H1 (cell line): ENCODE measurements at regions not wholly inside any gene's neighbourhood (a gene's known extent, or its start where the extent isn't known, plus 50 kb on each side); places are given as distances from the start of the nearest gene placed in this dataset.

ENCODE experiments used
- CTCF ChIA-PET: fragments of 300-600 bp; sonication (Branson Sonifier 250); formaldehyde crosslinking; loops from one replicate; lab custom pipeline; 2021; ENCODE audit not compliant: partially characterized antibody; lab: Charles Lee
- POLR2A ChIA-PET: fragments of 300-600 bp; sonication (Branson Sonifier 250); formaldehyde crosslinking; loops from one replicate; lab custom pipeline; 2021; ENCODE audit warnings: inconsistent platforms; ENCODE audit not compliant: partially characterized antibody; lab: Charles Lee
- DNase-seq, 2 experiments: peaks; one replicate each; pipeline versions ENCODE4 v3.0.0 to v3.0.0-alpha.2; 2010 to 2022; ENCODE audit warnings: low spot score in 2 of 2, low read depth in 1 of 2, mixed read lengths in 1 of 2
- FAIRE-seq: peaks from 2 replicates; lab custom pipeline; 2011; peaks lifted over from hg19 to GRCh38; lab: Jason Lieb, UNC
- H2AFZ ChIP-seq: 2 replicates; pipeline ENCODE4 v1.8.1; 2012; ENCODE audit warnings: low read length, inconsistent platforms
- H2AK5ac ChIP-seq: 2 replicates; pipeline ENCODE4 v1.6.1; 2013; ENCODE audit warnings: low read depth, low read length
- H2BK120ac ChIP-seq: replicated peaks from 2 replicates; pipeline ENCODE3; 2013; ENCODE audit warnings: low read depth, low read length, inconsistent platforms
- H2BK12ac ChIP-seq: 2 replicates; pipeline ENCODE4 v1.6.1; 2013; ENCODE audit warnings: low read depth, low read length
- H2BK15ac ChIP-seq: 2 replicates; pipeline ENCODE4 v1.6.1; 2013; ENCODE audit warnings: low read length
- H2BK20ac ChIP-seq: 2 replicates; pipeline ENCODE4 v1.6.1; 2013; ENCODE audit warnings: low read length
- H2BK5ac ChIP-seq: 2 replicates; pipeline ENCODE4 v1.6.1; 2013; ENCODE audit warnings: low read depth, low read length
- H3K14ac ChIP-seq: 2 replicates; pipeline ENCODE4 v1.6.1; 2013; ENCODE audit warnings: inconsistent platforms; ENCODE audit not compliant: insufficient read length
- H3K18ac ChIP-seq: 2 replicates; pipeline ENCODE4 v1.6.1; 2013; ENCODE audit warnings: low read length; ENCODE audit errors: extremely low read depth
- H3K23ac ChIP-seq: 2 replicates; pipeline ENCODE4 v1.6.1; 2013; ENCODE audit warnings: inconsistent platforms; ENCODE audit not compliant: insufficient read length
- H3K23me2 ChIP-seq: 2 replicates; pipeline ENCODE4 v1.6.1; 2013; ENCODE audit warnings: low read depth, low read length
- H3K27ac ChIP-seq: 2 replicates; pipeline ENCODE4 v1.6.1; 2011; ENCODE audit warnings: low read depth, low read length, inconsistent platforms
- H3K27me3 ChIP-seq, 4 experiments: replicated peaks in 1 of 4; 1 replicate in 1 of 4; 2 replicates in 3 of 4; pipeline versions ENCODE4 v1.6.1 to v1.8.1; 2011 to 2013; ENCODE audit warnings: low read length in 3 of 4, mild to moderate bottlenecking in 3 of 4, inconsistent platforms in 2 of 4, mixed read lengths in 2 of 4, moderate library complexity in 1 of 4; ENCODE audit not compliant: control insufficient read depth in 3 of 4, insufficient read depth in 3 of 4; ENCODE audit errors: extremely low read depth in 1 of 4
- H3K36me3 ChIP-seq, 4 experiments: 2 replicates each; pipeline versions ENCODE4 v1.6.1 to v1.8.1; 2011 to 2013; ENCODE audit warnings: mild to moderate bottlenecking in 4 of 4, low read length in 3 of 4, moderate library complexity in 2 of 4, control low read depth in 1 of 4, inconsistent platforms in 1 of 4; ENCODE audit not compliant: insufficient read depth in 4 of 4, control insufficient read depth in 2 of 4
- H3K4ac ChIP-seq: replicated peaks from 2 replicates; pipeline ENCODE3; 2013; ENCODE audit warnings: low read length, low read depth, mixed read lengths, inconsistent platforms; ENCODE audit not compliant: insufficient read length
- H3K4me1 ChIP-seq, 4 experiments: replicated peaks in 1 of 4; 1 replicate in 1 of 4; 2 replicates in 3 of 4; pipeline versions ENCODE4 v1.6.1 to v1.8.1; 2011 to 2013; ENCODE audit warnings: low read length in 3 of 4, inconsistent platforms in 2 of 4, mixed read lengths in 1 of 4; ENCODE audit not compliant: insufficient read depth in 4 of 4, control insufficient read depth in 3 of 4
- H3K4me2 ChIP-seq, 2 experiments: 2 replicates each; pipeline versions ENCODE4 v1.6.1 to v1.8.1; 2011 to 2013; ENCODE audit warnings: low read depth in 2 of 2, low read length in 2 of 2, control low read depth in 1 of 2, inconsistent platforms in 1 of 2, mild to moderate bottlenecking in 1 of 2; ENCODE audit not compliant: insufficient read depth in 1 of 2
- H3K4me3 ChIP-seq, 4 experiments: fragments of 200-600, 300-600 bp in 1 of 4; sonication (generic), shearing (Covaris generic), sonication (Bioruptor Twin) in 1 of 4; 2 replicates each; pipeline versions ENCODE4 v1.5.1 to v1.8.1; 2011 to 2016; ENCODE audit warnings: low read length in 4 of 4, low read depth in 3 of 4, control low read depth in 2 of 4, inconsistent platforms in 2 of 4, mild to moderate bottlenecking in 2 of 4, mixed read lengths in 1 of 4, moderate library complexity in 1 of 4; ENCODE audit not compliant: insufficient read depth in 2 of 4; ENCODE audit errors: extremely low read depth in 1 of 4
- H3K56ac ChIP-seq: replicated peaks from 2 replicates; pipeline ENCODE3; 2013; ENCODE audit warnings: low read depth, mild to moderate bottlenecking, mixed read lengths, low read length, inconsistent platforms; ENCODE audit not compliant: insufficient read length
- H3K79me1 ChIP-seq: 2 replicates; pipeline ENCODE4 v1.6.1; 2013; ENCODE audit warnings: low read depth, low read length, control low read depth
- H3K79me2 ChIP-seq, 2 experiments: 2 replicates each; pipeline versions ENCODE4 v1.6.1 to v1.8.1; 2012 to 2013; ENCODE audit warnings: low read length in 2 of 2, mild to moderate bottlenecking in 2 of 2, inconsistent platforms in 1 of 2; ENCODE audit not compliant: insufficient read depth in 2 of 2, control insufficient read depth in 1 of 2
- H3K9ac ChIP-seq, 4 experiments: replicated peaks in 1 of 4; 1 replicate in 1 of 4; 2 replicates in 3 of 4; pipeline versions ENCODE4 v1.6.1 to v1.8.1; 2011 to 2013; ENCODE audit warnings: low read depth in 3 of 4, low read length in 3 of 4, control low read depth in 2 of 4, mild to moderate bottlenecking in 2 of 4, moderate library complexity in 2 of 4, inconsistent platforms in 1 of 4; ENCODE audit errors: extremely low read depth in 1 of 4
- H3K9me3 ChIP-seq, 2 experiments: 2 replicates each; pipeline versions ENCODE4 v1.6.1 to v1.8.1; 2012 to 2013; ENCODE audit warnings: mild to moderate bottlenecking in 2 of 2, moderate library complexity in 2 of 2, control low read depth in 1 of 2, inconsistent platforms in 1 of 2, low read depth in 1 of 2, low read length in 1 of 2, mixed read lengths in 1 of 2; ENCODE audit not compliant: insufficient read depth in 2 of 2
- H4K20me1 ChIP-seq, 2 experiments: replicated peaks in 1 of 2; 2 replicates each; pipeline versions ENCODE3 to v1.8.1; 2011 to 2013; ENCODE audit warnings: inconsistent platforms in 2 of 2, low read length in 2 of 2, mild to moderate bottlenecking in 1 of 2; ENCODE audit not compliant: insufficient read depth in 2 of 2, control insufficient read depth in 1 of 2
- H4K5ac ChIP-seq: 2 replicates; pipeline ENCODE4 v1.6.1; 2013; ENCODE audit warnings: low read length, low read depth, mixed read lengths, inconsistent platforms; ENCODE audit not compliant: insufficient read length
- H4K8ac ChIP-seq: 2 replicates; pipeline ENCODE4 v1.8.0; 2013; ENCODE audit warnings: mild to moderate bottlenecking, moderate library complexity, low read length, inconsistent platforms; ENCODE audit not compliant: insufficient read depth; ENCODE audit errors: extremely low read depth
- H4K91ac ChIP-seq: replicated peaks from 2 replicates; pipeline ENCODE3; 2013; ENCODE audit warnings: low read length, mixed read lengths, inconsistent platforms; ENCODE audit not compliant: insufficient read length
- JUND ChIP-seq: IDR thresholded peaks from 2 replicates; pipeline ENCODE4 v1.6.1; 2011; ENCODE audit warnings: mild to moderate bottlenecking, improper control_type of control experiment, low read length
- WGBS, 2 experiments: shearing (Covaris generic) in 1 of 2; methylation state at CpG; one replicate each; pipeline versions ENCODE4 v1.1.6 to v1.1.7; 2013 to 2015; ENCODE audit warnings: low lambda C conversion rate in 2 of 2, mixed read lengths in 2 of 2, inconsistent platforms in 1 of 2, low coverage in 1 of 2, missing lambda C conversion rate in 1 of 2; ENCODE audit not compliant: insufficient replicate concordance in 2 of 2, insufficient coverage in 1 of 2, insufficient read length in 1 of 2; ENCODE audit errors: extremely low coverage in 1 of 2, missing lambda C conversion rate in 1 of 2; 5-methylcytosine and 5-hydroxymethylcytosine counted together

DNA sequence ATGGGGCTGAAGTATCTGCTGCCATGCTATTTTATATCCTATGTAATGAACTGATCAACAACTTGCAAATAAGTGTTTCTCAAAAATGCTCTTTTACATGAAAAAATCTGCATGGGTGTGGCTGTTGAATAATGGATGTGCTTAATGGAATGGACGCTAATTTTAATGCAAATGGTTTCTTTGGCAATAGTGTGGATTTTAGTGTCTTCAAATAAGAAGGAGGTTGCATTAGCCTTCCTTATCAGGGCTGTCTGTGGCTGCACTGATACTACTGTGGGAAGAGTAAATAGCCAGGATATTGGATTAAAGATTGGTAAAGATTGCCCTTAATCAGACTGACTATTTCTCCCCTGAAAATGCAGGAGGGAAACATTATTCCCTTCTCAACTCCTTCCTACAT is 121.9 kb upstream of the STK32A start:
- Histone ChIP-seq H4K20me1 (no peaks in the 10 kb centered on the region), H2AFZ (no peak overlapping the region), H3K79me2 (no peaks in the 10 kb centered on the region), H2BK20ac (no peak overlapping the region), H2BK12ac (no peak overlapping the region), H3K4ac (no peak overlapping the region), H3K79me1 (no peaks in the 10 kb centered on the region), H3K23ac (no peak overlapping the region), H3K4me2 (no peak overlapping the region), H2BK5ac (no peak overlapping the region), H3K23me2 (no peaks in the 10 kb centered on the region), H3K18ac (no peak overlapping the region), H4K5ac (no peak overlapping the region), H3K56ac (no peak overlapping the region), H3K4me3 (no peak overlapping the region), H2AK5ac (no peak overlapping the region), H2BK15ac (no peak overlapping the region), H4K91ac (no peak overlapping the region), H3K4me1 (no peaks in the 10 kb centered on the region), H3K27me3 (no peaks in the 10 kb centered on the region), H3K14ac (no peak overlapping the region), H3K36me3 (no peaks in the 10 kb centered on the region), H3K27ac (no peak overlapping the region), H4K8ac (no peak overlapping the region), H3K9me3 (no peaks in the 10 kb centered on the region), H2BK120ac (no peak overlapping the region), H3K9ac (no peak overlapping the region)
- TF ChIP-seq JUND: no peak
- no peak for FAIRE-seq
- no peak for DNase-seq
- CTCF ChIA-PET: no interaction called here
- 88% methylated on average over 1 of the region's 1 CpG; no CpG with 5 or more reads in 1 of the 2 experiments for WGBS, 2 experiments
- POLR2A ChIA-PET: no interaction called here
